HG02642 (cell line): ENCODE measurements at regions not wholly inside any gene's neighbourhood (a gene's known extent, or its start where the extent isn't known, plus 50 kb on each side); places are given as distances from the start of the nearest gene placed in this dataset.
"Not testable (repeated sequence)": the region's sequence is repeated elsewhere in the genome, so short reads cannot be mapped to it uniquely, and the experiment has no call there.

ENCODE experiments used
- ATAC-seq: cut with Tn5 transposase; IDR thresholded peaks from one replicate; pipeline ENCODE4 v1.9.1; 2021; ENCODE audit warnings: mild to moderate bottlenecking; ENCODE audit not compliant: unreplicated experiment, poor library complexity

DNA sequence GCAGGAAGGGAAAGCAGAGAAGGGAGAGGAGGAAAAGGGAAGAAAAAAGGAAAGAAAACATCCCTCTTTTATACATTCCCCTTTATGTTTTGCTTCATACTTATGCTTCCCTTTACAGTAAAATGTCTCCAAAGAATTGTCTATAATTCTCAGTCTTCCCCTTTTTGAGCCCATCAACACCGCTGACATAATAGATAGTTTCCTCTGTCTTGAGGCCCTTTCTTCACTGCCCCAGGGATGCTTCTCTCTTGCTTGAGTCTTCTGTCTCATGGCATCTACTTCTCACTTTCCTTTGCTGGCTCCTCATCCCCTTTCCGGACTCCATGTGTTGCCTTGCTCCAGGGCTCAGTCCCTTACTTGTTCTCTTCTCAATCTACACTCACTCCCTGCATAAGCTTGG, 99.7 kb upstream of the DAZL start:
- ATAC-seq, result no peak

- no peak for ATAC-seq
Observed at GRCh38 chr3:16707260-16707659, 102.0 kb upstream of the DAZL start.

DNA sequence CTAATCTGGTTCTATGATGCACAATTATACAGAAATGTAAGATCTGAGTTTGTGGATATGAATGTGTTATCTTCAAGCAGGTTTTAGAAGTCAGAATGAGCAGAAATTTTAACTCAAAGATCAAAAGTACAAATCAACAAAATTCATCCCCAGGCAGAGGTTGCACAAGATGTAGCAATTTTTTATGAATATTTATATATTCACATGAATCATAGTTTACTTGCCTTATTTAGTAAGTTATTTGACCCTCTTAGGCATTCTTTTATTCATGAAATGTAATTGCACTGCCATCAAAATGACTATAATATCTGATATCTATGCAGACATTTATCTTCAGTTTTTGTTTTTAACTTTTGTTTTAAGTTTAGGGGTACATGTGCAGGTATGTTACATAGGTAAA, 103.1 kb upstream of the DAZL start:
- no peak for ATAC-seq

DNA sequence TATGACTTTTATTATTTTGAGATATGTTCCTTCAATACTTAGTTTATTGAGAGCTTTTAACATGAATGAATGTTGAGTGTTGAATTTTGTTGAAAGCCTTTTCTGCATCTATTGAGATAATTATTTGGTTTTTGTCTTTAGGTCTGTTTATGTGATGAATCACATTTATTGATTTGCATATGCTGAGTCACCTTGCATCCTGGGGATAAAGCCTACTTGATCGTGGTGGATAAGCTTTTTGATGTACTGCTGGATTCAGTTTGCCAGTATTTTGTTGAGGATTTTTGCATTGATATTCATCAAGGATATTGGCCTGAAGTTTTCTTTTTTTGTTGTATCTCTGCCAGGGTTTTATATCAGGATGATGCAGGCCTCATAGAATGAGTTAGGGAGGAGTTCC, 106.5 kb upstream of the DAZL start:
- ATAC-seq, result not testable (repeated sequence)

DNA sequence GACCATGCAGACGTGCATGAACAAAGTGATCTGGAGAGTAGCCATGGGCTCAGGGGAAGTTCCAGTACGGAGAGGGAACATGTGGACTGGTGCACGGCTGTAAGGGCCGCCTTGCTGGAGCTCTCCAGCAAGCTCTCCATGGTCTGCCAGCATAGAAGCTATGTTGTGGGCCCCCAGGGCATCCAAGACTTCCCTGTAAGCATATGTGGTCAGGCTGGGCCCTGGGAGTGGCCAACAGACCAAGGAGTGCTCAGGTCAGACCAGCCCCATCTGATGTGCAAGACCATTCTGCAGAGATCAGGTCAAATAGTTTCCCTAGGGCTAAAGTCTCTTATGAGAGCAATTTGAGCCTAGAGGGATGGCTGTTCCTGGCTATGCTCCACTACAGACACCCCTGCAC, 110.1 kb upstream of the DAZL start:
- ATAC-seq, result no peak

- ATAC-seq, result no peak
Observed at GRCh38 chr3:16719426-16719825, 114.2 kb upstream of the DAZL start.

GRCh38 chr3:16720367-16720940, 115.2 kb upstream of the DAZL start:
- no peak for ATAC-seq

GRCh38 chr3:16721494-16721893, 116.3 kb upstream of the DAZL start:
- ATAC-seq, result no peak

GRCh38 chr3:16723978-16724377, 118.8 kb upstream of the DAZL start:
- ATAC-seq, result no peak

DNA sequence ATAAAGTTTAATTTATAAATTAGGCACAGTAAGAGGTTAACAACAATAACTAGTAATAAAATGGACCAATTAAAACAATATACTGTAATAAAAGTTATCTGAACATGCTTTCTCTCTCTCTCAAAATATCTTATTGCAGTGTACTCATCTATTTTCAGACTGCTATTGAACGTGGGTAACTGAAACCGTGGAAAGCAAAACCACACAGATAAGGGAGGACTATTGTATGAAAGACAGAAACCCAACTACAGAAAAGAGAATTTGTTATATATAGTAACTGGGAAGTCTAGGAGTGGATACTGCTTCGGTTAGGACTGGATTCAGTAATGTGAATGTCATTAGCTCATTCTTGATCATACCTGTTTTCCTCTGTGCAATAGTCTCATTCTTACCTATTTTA, 119.3 kb upstream of the DAZL start:
- ATAC-seq, result no peak

GRCh38 chr3:16725972-16726371, 120.7 kb upstream of the DAZL start:
- no peak for ATAC-seq

GRCh38 chr3:16728770-16729745, 123.8 kb upstream of the DAZL start:
- no peak for ATAC-seq

DNA sequence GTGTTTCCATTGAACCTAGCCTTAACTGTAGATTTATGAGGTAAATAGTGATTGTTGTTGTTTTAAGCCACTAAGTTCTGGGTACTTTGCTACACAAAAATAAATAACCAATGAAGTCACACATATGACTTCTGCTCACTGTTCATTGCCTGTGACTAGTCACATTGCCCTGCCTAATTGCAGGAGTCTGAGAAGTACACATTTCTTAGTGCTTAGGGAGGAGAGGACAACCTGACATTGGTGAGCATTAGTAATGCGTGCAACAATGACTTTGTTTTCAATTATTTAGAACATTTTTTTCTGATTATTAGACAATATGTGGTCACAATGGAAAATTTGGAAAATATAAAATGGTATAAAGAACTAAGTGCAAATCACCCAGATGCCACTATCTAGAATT, 133.2 kb upstream of the DAZL start:
- ATAC-seq, result no peak

- no peak for ATAC-seq
Observed at GRCh38 chr3:16739541-16740105, 134.4 kb upstream of the DAZL start.

DNA sequence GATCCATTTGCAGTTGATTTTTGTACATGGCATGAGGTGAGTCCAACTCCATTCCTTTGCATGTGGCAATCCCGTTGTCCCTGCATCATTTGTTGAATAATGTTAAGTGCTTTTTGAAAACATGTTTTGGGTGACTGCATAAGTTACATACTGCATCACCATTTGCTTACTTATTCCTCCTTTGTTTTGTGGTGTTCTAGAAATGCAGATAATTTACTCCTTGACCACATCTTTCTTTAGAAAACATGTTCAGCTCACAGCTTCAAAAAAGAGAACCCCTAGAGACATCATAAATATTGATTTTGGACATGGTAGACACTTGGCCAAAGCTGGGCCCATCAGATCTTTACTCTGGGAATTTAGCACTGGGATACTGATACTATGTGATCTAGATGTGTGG, 135.3 kb upstream of the DAZL start:
- no peak for ATAC-seq

DNA sequence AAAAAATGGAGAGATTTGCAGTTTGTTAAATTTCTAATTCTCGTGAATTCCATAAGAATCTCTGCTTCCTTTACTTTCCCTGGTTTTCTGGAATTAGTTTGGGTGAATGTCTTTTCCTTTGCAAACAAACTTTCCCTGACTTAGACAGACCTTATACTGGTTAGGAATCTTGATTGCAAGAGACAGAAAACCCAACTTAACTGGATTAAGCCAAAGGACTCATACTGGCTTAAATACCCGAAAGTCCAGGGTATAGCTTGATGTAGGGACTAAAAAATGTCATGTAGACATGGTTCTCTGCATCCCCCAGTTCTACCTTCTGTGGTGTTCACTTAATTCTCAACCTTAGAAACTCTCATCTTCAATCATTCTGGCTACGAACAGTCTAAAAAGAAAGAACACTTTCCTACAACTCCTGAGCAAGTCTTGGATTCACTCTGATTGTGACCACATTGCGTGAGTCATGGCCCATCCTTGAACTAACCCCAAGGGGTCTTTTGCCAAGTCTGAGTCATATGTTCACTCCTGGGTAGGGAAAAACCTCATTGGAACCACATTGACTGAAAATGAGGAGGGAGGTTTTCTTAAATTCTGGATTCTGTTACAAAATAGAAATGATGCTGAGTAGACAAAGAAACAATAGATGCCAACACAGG, 136.0 kb upstream of the DAZL start:
- ATAC-seq, result no peak

DNA sequence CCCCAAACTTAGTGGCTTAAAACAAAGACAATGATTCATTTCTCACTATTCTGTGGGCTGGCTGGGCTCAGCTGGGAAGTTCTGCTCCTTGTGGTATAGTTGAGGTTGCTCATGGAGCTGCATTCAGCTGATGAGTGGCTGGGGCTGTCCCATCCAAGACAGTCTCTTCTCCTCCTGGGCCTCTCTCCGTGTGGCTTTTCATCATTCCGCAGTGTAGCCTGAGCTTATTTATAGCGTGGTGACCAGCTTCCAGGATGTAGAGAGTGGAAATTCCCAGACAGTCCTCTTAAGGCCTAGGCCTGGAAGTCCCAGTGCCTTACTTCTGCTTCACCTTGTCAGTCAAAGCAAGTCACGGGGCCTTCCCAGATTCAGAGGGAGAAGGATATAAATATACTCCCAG, 136.7 kb upstream of the DAZL start:
- ATAC-seq, result no peak

DNA sequence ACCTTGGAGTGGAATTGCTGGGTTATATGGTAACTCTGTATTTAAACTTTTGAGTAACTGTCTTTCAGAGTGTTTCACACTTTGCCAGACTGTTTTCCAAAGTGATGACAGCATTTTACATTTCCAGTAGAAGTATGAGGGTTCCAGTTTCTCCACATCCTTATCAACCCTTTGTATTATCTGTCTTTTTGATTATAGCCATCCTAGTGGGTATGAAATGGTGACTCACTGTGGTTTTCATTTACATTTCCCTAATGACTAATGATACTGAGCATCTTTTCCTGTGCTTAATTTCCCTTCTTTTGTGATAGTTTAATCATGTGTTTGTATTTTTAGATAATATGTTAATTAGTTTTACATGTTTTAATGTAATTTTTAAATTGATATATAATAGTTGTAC, 138.1 kb upstream of the DAZL start:
- no peak for ATAC-seq

DNA sequence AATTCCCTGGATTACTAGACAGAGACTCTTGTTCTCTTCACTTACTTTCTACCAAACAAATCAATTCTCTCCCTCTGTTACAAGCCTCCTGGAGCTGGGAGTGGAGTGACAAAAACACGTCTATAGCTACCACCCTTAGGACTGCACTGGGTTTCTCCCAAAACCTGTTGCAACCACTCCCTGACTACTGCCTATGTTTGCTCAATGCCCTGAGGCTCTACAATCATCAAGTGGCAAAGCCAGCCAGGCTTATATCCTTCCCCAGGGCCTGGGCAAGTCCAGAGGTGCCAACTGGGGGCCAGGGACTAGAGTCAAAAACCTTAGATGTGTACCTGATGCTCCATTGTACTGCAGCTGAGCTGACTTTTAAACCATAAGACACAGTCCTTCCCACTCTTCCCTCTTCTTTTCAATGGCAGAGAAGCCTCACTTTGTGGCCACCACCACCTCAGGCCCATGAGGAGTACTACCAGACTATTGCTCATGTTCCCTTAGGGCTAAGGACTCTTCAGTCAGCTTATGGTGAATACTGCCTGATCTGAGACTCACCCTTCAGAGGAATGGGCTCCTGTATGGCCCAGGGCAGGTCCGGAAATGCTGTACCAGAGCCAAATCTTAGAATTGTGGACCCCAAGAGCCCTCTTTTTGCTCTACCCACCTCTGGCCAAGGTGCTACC, 125.4 kb upstream of the PLCL2 start:
- ATAC-seq, result no peak

GRCh38 chr3:16761571-16761970, 123.2 kb upstream of the PLCL2 start:
- no peak for ATAC-seq

GRCh38 chr3:16765661-16766060, 119.1 kb upstream of the PLCL2 start:
- ATAC-seq, result no peak
